ENCODE measurements at regions not wholly inside any gene's neighbourhood (a gene's known extent, or its start where the extent isn't known, plus 50 kb on each side); places are given as distances from the start of the nearest gene placed in this dataset.
"Not testable (repeated sequence)": the region's sequence is repeated elsewhere in the genome, so short reads cannot be mapped to it uniquely, and the experiment has no call there.

DNA sequence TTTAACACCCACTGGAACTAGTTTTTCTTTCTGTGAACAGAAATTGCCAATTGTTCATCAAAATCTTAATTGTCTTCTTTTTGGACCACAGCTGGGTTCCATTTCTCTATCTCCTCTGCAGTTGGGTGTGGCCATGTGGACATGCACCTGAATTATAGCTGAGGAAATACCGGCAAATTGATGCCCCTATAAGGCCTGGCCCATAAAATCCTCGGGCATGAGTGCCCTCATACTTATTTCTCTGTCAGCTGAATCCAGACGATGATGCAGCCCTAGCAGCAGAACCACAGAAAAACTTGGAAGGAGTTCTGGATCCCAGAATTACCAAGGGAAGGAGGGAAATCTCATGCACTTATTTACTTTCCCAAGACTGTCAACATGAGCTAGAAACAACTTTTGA, 249.0 kb downstream of the CYRIA start:
- no peak overlapping the region for H3K14ac ChIP-seq (ENCODE audit: insufficient read depth, low read length)
- H4K20me1 ChIP-seq (ENCODE audit: control insufficient read depth, insufficient read depth, insufficient read length) = no peaks in the 10 kb centered on the region
- H2BK5ac ChIP-seq (ENCODE audit: insufficient read length, low read length) = no peak overlapping the region
- Mint-ChIP-seq H3K27ac (no peak overlapping the region), H3K9me3 (peaks cover 4 to 5% of the 10 kb centered on the region in 2 experiments; a peak in 4 of 5 replicates), H3K4me1 (no peaks in the 10 kb centered on the region), H3K4me3 (no peak overlapping the region), H3K36me3 (ENCODE audit: insufficient read depth in 1 of 3, low read depth in 3 of 3) (peaks cover 0 to 4% (median 2%) of the 10 kb centered on the region in 3 experiments; a peak in 3 of 7 replicates), H3K27me3 (ENCODE audit: low read depth) (no peaks in the 10 kb centered on the region)
- H2BK12ac ChIP-seq (ENCODE audit: insufficient read length, low read depth, low read length) = no peak overlapping the region
- no peak overlapping the region for H3K23ac ChIP-seq (ENCODE audit: insufficient read length, low read depth, low read length)
- H3K27me3 ChIP-seq (ENCODE audit: insufficient read depth, low read length) = no peaks in the 10 kb centered on the region
- no CpG with 5 or more reads among the region's 3 CpGs for WGBS (ENCODE audit: extremely low coverage, insufficient read length, low lambda C conversion rate)
- H4K8ac ChIP-seq (replicated peaks; ENCODE audit: insufficient read length, low read depth, low read length) = no peak overlapping the region
- no peaks in the 10 kb centered on the region for H3K23me2 ChIP-seq (ENCODE audit: insufficient read length, low read depth, low read length, poor library complexity, severe bottlenecking)
- H4K91ac ChIP-seq (ENCODE audit: insufficient read length, low read depth, low read length) = no peak overlapping the region
- H2BK15ac ChIP-seq (ENCODE audit: low read depth, low read length) = no peak overlapping the region
- no peak overlapping the region for H2AFZ ChIP-seq (ENCODE audit: low read length)
- H2BK120ac ChIP-seq (ENCODE audit: low read depth, low read length, poor library complexity, severe bottlenecking) = no peak overlapping the region
- TF ChIP-seq, protein P1, sequence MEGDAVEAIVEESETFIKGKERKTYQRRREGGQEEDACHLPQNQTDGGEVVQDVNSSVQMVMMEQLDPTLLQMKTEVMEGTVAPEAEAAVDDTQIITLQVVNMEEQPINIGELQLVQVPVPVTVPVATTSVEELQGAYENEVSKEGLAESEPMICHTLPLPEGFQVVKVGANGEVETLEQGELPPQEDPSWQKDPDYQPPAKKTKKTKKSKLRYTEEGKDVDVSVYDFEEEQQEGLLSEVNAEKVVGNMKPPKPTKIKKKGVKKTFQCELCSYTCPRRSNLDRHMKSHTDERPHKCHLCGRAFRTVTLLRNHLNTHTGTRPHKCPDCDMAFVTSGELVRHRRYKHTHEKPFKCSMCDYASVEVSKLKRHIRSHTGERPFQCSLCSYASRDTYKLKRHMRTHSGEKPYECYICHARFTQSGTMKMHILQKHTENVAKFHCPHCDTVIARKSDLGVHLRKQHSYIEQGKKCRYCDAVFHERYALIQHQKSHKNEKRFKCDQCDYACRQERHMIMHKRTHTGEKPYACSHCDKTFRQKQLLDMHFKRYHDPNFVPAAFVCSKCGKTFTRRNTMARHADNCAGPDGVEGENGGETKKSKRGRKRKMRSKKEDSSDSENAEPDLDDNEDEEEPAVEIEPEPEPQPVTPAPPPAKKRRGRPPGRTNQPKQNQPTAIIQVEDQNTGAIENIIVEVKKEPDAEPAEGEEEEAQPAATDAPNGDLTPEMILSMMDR (conservative IDR thresholded peaks at IDR 0.05) = no peak
- no peak overlapping the region for H4K5ac ChIP-seq (ENCODE audit: insufficient read length, low read depth, low read length)
- no peak for DNase-seq
- no peak overlapping the region for H2BK20ac ChIP-seq (ENCODE audit: low read depth, low read length, poor library complexity, severe bottlenecking)
- H3K27ac ChIP-seq (ENCODE audit: insufficient read length, low read depth, low read length) = no peak overlapping the region
- no peak overlapping the region for H2AK5ac ChIP-seq (ENCODE audit: insufficient read length, low read length)
- no peak overlapping the region for H3T11ph ChIP-seq (ENCODE audit: low read length)
- no peaks in the 10 kb centered on the region for H3K9me3 ChIP-seq (ENCODE audit: control insufficient read depth, low read depth, low read length)
- H3K4me2 ChIP-seq (ENCODE audit: insufficient read depth, insufficient read length, low read length) = no peak overlapping the region
- no peak overlapping the region for H3K56ac ChIP-seq (ENCODE audit: insufficient read length, low read depth, low read length)
- H3K4ac ChIP-seq (ENCODE audit: low read depth, low read length) = no peak overlapping the region
- no peaks in the 10 kb centered on the region for H3K79me1 ChIP-seq (ENCODE audit: insufficient read depth, low read depth, low read length, poor library complexity, severe bottlenecking)
- H3K9ac ChIP-seq (ENCODE audit: extremely low read depth, insufficient read length, low read length) = no peak overlapping the region
- H3K18ac ChIP-seq (ENCODE audit: insufficient read length, low read depth, low read length) = no peak overlapping the region
- H3K79me2 ChIP-seq (ENCODE audit: insufficient read depth, low read length) = no peaks in the 10 kb centered on the region
- no peaks in the 10 kb centered on the region for H3K4me1 ChIP-seq (ENCODE audit: insufficient read depth, low read length)

- H3K4me1 ChIP-seq (ENCODE audit: insufficient read depth, low read length) = not testable (repeated sequence)
- WGBS (ENCODE audit: extremely low coverage, insufficient read length, low lambda C conversion rate) = no CpG with 5 or more reads among the region's 6 CpGs
Measured at GRCh38 chr2:16415861-16416260, 249.8 kb downstream of the CYRIA start.

More at GRCh38 chr2:16415861-16416260, 249.8 kb downstream of the CYRIA start:
- H3K79me1 ChIP-seq (ENCODE audit: insufficient read depth, low read depth, low read length, poor library complexity, severe bottlenecking); H3K56ac ChIP-seq (ENCODE audit: insufficient read length, low read depth, low read length); H3T11ph ChIP-seq (ENCODE audit: low read length); H2AFZ ChIP-seq (ENCODE audit: low read length); H3K79me2 ChIP-seq (ENCODE audit: insufficient read depth, low read length); H3K4me1 Mint-ChIP-seq; H3K23ac ChIP-seq (ENCODE audit: insufficient read length, low read depth, low read length); H2BK120ac ChIP-seq (ENCODE audit: low read depth, low read length, poor library complexity, severe bottlenecking); H2BK5ac ChIP-seq (ENCODE audit: insufficient read length, low read length); H3K4ac ChIP-seq (ENCODE audit: low read depth, low read length); H3K9me3 ChIP-seq (ENCODE audit: control insufficient read depth, low read depth, low read length); H2BK20ac ChIP-seq (ENCODE audit: low read depth, low read length, poor library complexity, severe bottlenecking); H3K27ac ChIP-seq (ENCODE audit: insufficient read length, low read depth, low read length); H4K8ac ChIP-seq (replicated peaks; ENCODE audit: insufficient read length, low read depth, low read length); DNase-seq; H3K4me2 ChIP-seq (ENCODE audit: insufficient read depth, insufficient read length, low read length); H3K27ac Mint-ChIP-seq; H3K36me3 Mint-ChIP-seq (ENCODE audit: insufficient read depth in 1 of 3, low read depth in 3 of 3); H2AK5ac ChIP-seq (ENCODE audit: insufficient read length, low read length); H3K27me3 ChIP-seq (ENCODE audit: insufficient read depth, low read length); H2BK12ac ChIP-seq (ENCODE audit: insufficient read length, low read depth, low read length); H3K18ac ChIP-seq (ENCODE audit: insufficient read length, low read depth, low read length); H3K9ac ChIP-seq (ENCODE audit: extremely low read depth, insufficient read length, low read length); H3K14ac ChIP-seq (ENCODE audit: insufficient read depth, low read length); H4K20me1 ChIP-seq (ENCODE audit: control insufficient read depth, insufficient read depth, insufficient read length); H3K9me3 Mint-ChIP-seq; H3K27me3 Mint-ChIP-seq (ENCODE audit: low read depth); H2BK15ac ChIP-seq (ENCODE audit: low read depth, low read length); H4K5ac ChIP-seq (ENCODE audit: insufficient read length, low read depth, low read length); H3K23me2 ChIP-seq (ENCODE audit: insufficient read length, low read depth, low read length, poor library complexity, severe bottlenecking); H3K4me3 Mint-ChIP-seq; H4K91ac ChIP-seq (ENCODE audit: insufficient read length, low read depth, low read length): not testable (repeated sequence)

All from H9 (cell line).